ENCODE measurements at regions not wholly inside any gene's neighbourhood (a gene's known extent, or its start where the extent isn't known, plus 50 kb on each side); places are given as distances from the start of the nearest gene placed in this dataset.
"Not testable (repeated sequence)": the region's sequence is repeated elsewhere in the genome, so short reads cannot be mapped to it uniquely, and the experiment has no call there.

GRCh38 chr20:6663104-6663503 lies 104.4 kb upstream of the BMP2 start:
- Mint-ChIP-seq H3K27me3 (ENCODE audit: unreplicated experiment) (no peaks in the 10 kb centered on the region), H3K4me3 (ENCODE audit: unreplicated experiment) (no peak overlapping the region), H3K36me3 (ENCODE audit: unreplicated experiment) (no peaks in the 10 kb centered on the region), H3K4me1 (ENCODE audit: unreplicated experiment) (peaks cover 27% of the 10 kb centered on the region), H3K9me3 (ENCODE audit: unreplicated experiment) (peaks cover 3% of the 10 kb centered on the region), H3K27ac (ENCODE audit: unreplicated experiment) (no peak overlapping the region)
- TF ChIP-seq CTCF (IDR thresholded peaks at IDR 0.05): no peak
- no peak for DNase-seq (ENCODE audit: extremely low spot score, unreplicated experiment)

- Mint-ChIP-seq H3K27ac (ENCODE audit: unreplicated experiment) (no peak overlapping the region), H3K4me1 (ENCODE audit: unreplicated experiment) (peaks cover 27% of the 10 kb centered on the region), H3K36me3 (ENCODE audit: unreplicated experiment) (no peaks in the 10 kb centered on the region), H3K27me3 (ENCODE audit: unreplicated experiment) (no peaks in the 10 kb centered on the region), H3K9me3 (ENCODE audit: unreplicated experiment) (peaks cover 3% of the 10 kb centered on the region), H3K4me3 (ENCODE audit: unreplicated experiment) (no peak overlapping the region)
- no peak for TF ChIP-seq CTCF (IDR thresholded peaks at IDR 0.05)
- DNase-seq (ENCODE audit: extremely low spot score, unreplicated experiment): no peak
Observed at GRCh38 chr20:6662309-6662708, 105.2 kb upstream of the BMP2 start.

- Mint-ChIP-seq H3K27me3 (ENCODE audit: unreplicated experiment) (no peaks in the 10 kb centered on the region), H3K36me3 (ENCODE audit: unreplicated experiment) (no peaks in the 10 kb centered on the region), H3K4me1 (ENCODE audit: unreplicated experiment) (peaks cover 13% of the 10 kb centered on the region), H3K4me3 (ENCODE audit: unreplicated experiment) (no peak overlapping the region), H3K9me3 (ENCODE audit: unreplicated experiment) (peaks cover 3% of the 10 kb centered on the region), H3K27ac (ENCODE audit: unreplicated experiment) (no peak overlapping the region)
- DNase-seq (ENCODE audit: extremely low spot score, unreplicated experiment): no peak
- TF ChIP-seq CTCF (IDR thresholded peaks at IDR 0.05): no peak
Observed at GRCh38 chr20:6660441-6660840, 107.0 kb upstream of the BMP2 start.

- not testable (repeated sequence) for H3K4me3 Mint-ChIP-seq (ENCODE audit: unreplicated experiment); H3K36me3 Mint-ChIP-seq (ENCODE audit: unreplicated experiment); H3K9me3 Mint-ChIP-seq (ENCODE audit: unreplicated experiment); H3K27ac Mint-ChIP-seq (ENCODE audit: unreplicated experiment); DNase-seq (ENCODE audit: extremely low spot score, unreplicated experiment); H3K27me3 Mint-ChIP-seq (ENCODE audit: unreplicated experiment)
- H3K4me1 Mint-ChIP-seq (ENCODE audit: unreplicated experiment): peaks cover 18% of the 10 kb centered on the region
Observed at GRCh38 chr20:6658909-6659308, 108.6 kb upstream of the BMP2 start.

GRCh38 chr20:6657904-6658303 lies 109.6 kb upstream of the BMP2 start:
- Mint-ChIP-seq H3K27me3 (ENCODE audit: unreplicated experiment) (no peaks in the 10 kb centered on the region), H3K27ac (ENCODE audit: unreplicated experiment) (no peak overlapping the region), H3K4me1 (ENCODE audit: unreplicated experiment) (peaks cover 13% of the 10 kb centered on the region), H3K36me3 (ENCODE audit: unreplicated experiment) (no peaks in the 10 kb centered on the region), H3K9me3 (ENCODE audit: unreplicated experiment) (peaks cover 3% of the 10 kb centered on the region), H3K4me3 (ENCODE audit: unreplicated experiment) (no peak overlapping the region)
- no peak for DNase-seq (ENCODE audit: extremely low spot score, unreplicated experiment)
- no peak for TF ChIP-seq CTCF (IDR thresholded peaks at IDR 0.05)

- no peak for DNase-seq (ENCODE audit: extremely low spot score, unreplicated experiment)
- H3K4me3 Mint-ChIP-seq (ENCODE audit: unreplicated experiment): no peak overlapping the region
- no peaks in the 10 kb centered on the region for H3K27me3 Mint-ChIP-seq (ENCODE audit: unreplicated experiment)
- TF ChIP-seq CTCF (IDR thresholded peaks at IDR 0.05): no peak
- H3K27ac Mint-ChIP-seq (ENCODE audit: unreplicated experiment): no peak overlapping the region
- peaks cover 11% of the 10 kb centered on the region for H3K4me1 Mint-ChIP-seq (ENCODE audit: unreplicated experiment)
- H3K9me3 Mint-ChIP-seq (ENCODE audit: unreplicated experiment): peaks cover 3% of the 10 kb centered on the region
- no peaks in the 10 kb centered on the region for H3K36me3 Mint-ChIP-seq (ENCODE audit: unreplicated experiment)
Observed at GRCh38 chr20:6657111-6657510, 110.4 kb upstream of the BMP2 start.
